GM19328 (cell line): ENCODE measurements at regions not wholly inside any gene's neighbourhood (a gene's known extent, or its start where the extent isn't known, plus 50 kb on each side); places are given as distances from the start of the nearest gene placed in this dataset.

Experiments
- ATAC-seq: cut with Tn5 transposase; IDR thresholded peaks from one replicate; pipeline ENCODE4 v1.9.1; 2021; ENCODE audit warnings: mild to moderate bottlenecking, moderate library complexity; ENCODE audit not compliant: unreplicated experiment

DNA sequence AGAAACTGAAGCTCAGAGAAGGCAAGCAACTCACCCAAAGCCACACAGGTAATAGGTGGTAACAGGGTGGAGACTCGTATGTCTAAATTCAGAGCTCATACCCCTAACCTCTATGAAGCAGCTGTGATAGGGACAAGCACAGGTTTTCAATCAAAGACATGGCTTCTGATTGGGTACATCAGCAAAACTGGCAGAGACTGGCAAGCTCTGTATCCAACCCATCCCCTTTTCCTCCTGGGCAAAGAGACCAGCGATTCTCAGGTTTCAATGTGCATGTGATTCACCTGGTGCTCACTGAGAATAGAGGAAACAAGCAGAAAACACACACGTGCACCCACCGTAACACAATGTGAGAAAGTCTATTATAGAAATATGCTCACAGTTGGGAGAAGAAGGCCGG, 153.0 kb downstream of the SMIM20 start:
- no peak for ATAC-seq

DNA sequence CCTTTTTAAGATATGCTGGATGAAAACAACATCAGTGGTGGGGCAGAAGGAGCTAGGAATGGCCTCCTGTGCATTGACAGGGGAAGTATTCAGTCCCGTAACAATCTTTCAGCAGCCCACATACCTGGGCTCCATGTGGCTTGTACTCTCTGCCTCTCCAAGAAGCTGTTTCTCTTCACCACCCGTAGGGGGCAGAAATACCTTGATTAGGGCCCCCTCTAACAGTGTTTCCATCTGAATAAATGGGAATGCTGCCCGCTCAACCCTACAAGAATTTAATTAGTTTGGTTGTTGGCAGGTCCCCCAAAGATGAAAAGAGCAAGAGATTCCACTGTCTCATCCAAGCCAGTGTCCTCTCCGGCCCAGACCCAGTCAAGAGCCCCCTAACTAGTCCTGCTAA, 155.2 kb downstream of the SMIM20 start:
- no peak for ATAC-seq

DNA sequence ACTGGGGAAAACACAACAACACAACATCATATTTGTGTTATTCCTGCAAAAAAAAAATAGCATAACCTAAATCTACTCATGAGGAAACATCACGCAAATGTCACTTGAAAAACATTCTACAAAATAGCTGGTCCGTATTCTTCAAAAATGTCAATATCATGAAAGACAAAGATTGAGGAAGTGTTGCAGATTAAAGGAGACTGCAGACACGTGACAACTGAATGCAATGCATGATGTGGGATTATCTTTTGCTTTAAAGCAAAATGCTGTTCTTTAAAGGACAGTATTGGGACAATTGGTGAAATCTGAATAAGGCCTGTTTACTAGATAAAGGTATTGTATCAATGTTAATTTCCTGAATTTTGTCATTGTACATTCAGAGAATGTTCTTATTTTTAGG, 157.7 kb downstream of the SMIM20 start:
- ATAC-seq = no peak

DNA sequence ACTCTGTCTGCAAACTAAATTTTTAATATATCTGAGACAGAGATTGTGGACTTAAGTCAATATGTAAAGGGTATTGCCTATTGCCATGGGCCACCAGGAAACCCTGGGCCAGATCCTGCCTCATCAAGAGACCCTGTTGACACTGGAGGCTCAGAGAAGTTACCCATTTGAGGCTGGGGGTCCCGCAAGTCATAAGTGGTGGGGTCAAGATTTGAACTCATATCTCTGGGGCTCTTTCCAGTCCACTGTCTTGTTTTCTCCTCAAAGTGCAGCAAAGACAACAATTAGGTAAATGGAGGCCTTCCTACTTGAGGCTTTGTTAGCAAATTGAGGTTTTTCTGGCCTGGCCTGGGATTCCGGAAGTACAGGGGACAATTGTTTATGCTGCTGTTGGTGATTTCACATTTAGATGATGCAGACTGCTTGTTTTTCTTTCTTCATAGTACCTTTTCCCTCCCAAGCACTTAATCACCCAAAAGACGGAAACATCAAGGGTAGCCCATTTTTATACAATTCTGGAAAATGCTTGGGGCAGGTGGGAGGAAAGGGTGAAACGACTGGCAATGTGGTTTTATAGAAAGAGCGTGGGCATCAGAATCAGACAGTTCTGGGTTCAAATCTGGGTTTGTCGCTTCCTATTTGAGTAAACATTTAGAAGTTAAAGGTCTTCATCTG, 160.0 kb downstream of the SMIM20 start:
- ATAC-seq = no peak

DNA sequence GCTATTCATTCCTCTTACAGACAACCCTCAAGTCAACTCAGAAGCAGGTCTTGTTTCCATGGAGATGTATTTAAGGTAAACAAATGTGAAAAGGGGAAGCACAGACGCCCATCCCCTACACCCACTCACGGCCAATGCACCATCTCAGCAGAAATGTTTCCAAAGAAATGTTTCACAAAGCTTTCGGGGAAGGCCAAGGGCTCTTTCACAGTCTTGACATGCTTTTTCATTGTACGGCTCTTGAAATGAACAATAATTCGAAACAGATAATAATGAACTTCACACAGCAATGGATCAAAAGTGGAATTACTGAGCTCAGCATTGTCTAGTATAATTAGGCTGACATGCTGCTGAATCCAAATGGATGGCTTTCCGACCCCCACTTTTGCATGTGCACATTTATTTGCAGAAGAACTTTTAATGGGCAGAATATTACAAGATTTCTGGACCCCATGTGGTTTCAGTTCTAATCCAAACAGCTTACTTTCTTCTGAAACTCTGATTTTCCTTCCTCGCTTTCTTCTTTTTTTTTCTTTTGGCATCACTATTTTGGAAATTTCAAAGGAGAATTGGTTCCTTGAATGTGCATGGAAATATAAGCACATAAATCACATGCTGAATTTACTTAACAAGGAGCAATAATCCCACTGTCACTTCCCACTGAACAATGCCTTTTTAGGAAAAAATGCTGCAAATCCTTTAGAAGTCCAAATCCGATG, 160.9 kb downstream of the SMIM20 start:
- ATAC-seq = peak; percentile 62

DNA sequence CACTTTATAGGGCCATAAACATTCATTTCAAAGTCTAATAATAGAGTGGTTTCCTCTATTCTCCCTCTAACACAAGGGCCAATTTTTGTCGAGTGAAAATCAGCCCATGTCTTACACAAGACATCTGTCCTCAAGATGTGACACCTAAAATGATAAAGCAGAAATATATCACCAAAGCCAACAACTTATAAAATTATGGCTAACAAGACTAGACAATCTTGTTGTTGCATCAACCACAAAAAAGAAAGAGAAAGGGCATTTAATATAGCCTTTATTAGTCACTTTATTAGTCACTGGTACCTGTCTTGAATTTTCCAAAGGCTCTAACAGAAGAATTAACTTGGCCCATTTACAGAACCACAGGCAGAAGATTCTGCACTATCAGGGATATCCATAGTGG, 161.6 kb downstream of the SMIM20 start:
- no peak for ATAC-seq

DNA sequence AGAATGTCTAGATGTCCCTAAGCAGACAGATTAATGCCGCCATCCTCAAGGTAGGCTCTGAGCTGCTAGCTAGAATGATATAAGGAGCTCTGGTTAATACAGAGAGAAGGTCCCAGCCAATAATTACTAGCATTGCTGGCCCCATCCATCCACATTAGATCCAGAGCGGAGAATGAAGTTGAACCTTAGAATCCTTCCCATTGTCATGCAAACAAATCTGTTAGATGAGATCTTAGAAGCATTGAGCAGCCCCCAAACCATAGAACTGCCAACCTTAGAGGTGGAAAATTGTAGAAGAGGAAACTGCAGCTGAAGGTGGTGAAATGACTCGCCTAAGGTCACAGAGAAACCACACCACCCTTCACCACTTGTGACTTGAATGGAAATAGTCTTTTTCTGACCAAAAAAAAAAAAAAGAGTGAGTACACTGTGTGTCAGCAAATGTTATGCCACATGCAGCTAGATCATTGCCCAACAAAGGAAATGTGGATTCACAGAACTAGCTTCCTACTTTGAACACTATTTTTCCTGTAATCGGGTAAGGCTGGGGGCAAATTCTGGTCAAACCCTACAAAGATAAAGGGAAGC, 162.1 kb downstream of the SMIM20 start:
- peak; percentile 86 for ATAC-seq

DNA sequence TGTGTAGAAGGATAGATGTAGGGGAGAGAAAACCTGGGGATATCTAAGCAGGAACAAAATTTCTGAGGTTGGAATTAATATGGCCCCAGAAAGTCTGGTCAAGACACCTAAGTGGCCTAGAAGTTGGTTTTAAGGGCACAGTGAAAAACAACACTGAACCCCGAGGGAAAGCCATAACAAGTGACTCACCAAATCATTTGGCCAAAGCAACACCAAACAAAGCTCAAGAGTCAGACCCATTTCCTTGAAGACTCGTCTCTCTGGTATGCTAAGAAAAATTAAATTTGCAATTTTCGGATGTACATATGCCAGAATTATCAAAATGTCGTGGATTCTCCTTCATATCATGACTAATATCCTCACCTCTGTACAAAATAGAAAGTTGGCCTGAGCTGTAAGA, 162.9 kb downstream of the SMIM20 start:
- no peak for ATAC-seq

DNA sequence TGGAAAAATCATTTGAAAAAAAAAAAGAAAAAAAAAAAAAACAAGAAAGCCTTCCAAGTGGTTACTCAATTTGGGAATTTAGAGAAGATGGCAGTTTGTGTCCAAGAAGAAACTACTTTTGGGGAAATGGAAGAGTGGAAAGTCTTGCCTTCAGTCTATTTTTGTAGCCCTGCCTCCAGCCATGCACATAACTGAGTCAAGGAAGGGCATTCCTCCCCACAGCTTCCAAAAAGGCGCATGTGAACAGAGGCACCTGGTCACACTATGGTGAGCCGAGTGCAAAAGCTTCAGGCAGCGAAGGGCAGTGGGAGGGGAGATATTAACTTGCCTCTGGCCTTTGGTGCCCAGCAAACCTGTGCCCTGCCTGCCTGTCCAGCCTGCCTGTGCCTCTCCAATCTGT, 163.7 kb downstream of the SMIM20 start:
- no peak for ATAC-seq

DNA sequence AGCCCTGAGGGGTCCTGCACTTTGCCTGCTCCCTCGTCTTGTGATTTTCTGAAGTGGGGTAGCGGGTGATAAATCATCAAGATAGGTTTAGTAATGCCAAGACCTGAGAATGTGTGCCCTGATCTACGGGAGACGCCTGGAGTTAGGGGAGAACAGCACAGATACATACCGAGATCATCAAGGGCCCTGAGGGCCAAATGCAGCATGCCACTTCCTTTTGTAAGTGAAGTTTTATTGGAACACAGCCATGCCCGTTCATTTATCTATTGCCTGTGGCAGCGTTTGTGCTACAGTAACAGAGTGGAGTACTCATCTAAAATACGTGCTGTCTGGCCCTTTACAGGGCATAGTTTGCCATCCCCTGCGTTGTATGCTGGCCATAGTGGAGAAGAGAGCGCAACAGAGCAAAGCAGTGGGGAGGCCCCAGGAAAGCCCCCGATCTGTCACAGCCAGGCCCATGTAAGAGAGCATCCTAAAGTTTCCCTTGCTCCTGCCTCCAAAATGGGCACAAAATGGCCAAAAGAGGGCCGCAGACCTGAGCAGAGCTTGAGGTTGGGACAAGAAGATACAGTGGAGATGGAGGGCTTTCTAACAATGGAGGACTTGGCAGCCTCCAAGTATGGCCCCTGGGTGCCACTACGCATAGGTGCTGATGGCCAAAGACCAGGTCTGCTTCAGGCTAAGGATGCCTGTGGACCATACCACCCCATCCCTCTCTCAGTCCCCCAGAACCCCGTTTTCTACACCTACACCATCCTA, 167.0 kb downstream of the SMIM20 start:
- ATAC-seq = no peak

DNA sequence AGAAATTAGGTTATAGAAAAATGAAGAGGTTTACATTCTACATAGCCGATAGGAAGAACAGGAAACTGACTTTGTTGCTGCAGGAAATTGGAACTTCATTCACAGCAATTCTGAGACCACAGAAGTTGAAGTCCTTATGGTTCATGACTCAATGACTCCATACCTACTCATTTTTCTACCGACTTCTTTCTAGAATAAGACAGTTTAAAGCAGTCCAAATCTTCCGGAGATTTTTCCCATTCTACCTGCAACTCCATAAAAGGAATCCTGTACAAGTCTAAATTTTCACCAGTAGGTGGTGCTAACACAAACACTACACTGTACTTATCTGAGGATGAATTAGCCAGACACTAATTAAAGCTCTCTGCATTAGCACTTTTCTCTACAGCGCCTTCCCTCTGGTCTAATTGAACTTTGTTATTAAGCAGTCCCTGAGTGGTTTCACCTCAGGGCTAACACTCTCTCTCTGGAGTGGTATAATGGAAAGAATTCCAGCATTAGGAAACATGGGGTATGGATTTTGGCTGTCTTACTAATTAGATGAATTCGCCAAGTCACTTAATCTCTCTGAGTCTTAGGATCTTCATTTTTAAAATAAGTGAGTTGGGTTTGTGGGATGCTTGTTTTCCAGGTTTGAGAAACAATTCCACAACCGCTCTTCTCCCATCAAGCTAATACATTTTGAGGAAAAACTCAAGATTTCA, 167.9 kb downstream of the SMIM20 start:
- no peak for ATAC-seq

DNA sequence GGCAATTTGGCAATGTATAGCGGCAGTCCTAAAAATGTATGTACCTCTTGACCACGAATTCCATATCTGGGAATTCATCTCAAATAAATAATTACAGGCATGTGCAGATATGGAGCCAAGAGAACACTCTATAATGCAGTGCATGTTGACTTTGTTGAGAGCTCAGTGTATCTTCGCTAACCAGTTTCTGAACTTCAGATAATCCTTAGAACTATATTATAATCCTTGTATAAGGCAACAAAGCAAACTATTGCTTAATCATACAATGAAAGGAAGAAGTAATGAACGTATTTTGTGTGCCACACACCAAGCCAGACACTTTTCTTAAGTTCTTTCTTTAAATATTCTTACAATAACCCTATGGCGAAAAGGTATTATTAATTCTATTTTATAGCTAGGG, 168.5 kb downstream of the SMIM20 start:
- no peak for ATAC-seq

DNA sequence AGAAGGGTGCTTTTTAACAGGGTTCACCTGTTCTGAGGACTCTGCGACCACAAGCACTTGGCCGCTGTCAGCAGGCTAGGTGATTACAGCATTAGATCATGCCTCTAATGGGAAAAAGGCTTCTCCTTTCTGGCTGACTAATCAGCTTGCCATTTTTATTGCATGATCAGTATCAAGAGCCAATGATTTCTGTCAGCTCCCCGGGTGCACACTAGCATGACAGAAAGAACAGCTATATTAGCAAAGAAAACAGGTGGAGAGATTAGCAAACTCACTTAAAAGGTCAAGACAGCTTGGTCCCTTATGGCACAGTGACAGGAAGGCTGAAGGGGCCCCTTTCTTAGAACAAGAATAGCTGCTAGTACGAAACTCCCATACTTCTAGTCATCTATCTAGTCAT, 170.0 kb downstream of the SMIM20 start:
- peak; percentile 63 for ATAC-seq

DNA sequence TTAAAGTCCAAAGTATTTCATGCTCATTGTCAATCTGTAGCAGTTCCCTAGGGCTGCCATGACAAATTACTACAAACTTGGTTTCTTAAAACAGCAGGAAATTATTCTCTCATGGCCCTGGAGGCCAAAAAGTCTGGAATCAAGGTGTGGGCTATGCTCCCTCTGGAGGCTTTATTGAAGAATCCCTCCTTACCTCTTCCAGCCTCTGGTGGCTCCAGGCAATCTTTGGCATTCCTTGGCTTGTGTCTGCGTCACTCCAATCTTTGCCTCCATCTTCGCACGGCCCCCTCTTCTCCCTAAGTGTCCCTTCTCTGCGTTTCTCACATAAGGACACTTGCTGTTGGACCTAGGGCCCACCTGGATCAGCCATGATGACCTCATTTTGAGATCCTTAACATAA, 170.4 kb downstream of the SMIM20 start:
- ATAC-seq = no peak

DNA sequence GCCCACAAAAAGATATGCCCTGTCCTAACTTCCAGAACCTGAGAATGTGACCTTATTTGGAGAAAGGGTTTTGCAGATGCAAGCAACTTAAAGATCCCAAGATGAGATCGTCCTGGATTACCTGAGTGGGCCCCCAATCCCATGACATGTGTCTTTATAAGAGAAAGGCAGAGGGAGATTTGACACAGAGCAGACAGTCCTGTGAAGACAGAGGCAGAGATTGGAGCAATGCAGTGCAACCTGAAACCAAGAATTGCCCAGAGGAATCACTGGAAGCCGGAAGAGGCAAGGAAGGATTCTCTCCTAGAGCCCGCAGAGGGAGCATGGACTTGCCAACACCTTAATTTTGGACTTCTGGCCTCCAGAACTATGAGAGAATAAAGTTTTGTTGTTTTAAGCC, 171.5 kb downstream of the SMIM20 start:
- ATAC-seq = no peak

DNA sequence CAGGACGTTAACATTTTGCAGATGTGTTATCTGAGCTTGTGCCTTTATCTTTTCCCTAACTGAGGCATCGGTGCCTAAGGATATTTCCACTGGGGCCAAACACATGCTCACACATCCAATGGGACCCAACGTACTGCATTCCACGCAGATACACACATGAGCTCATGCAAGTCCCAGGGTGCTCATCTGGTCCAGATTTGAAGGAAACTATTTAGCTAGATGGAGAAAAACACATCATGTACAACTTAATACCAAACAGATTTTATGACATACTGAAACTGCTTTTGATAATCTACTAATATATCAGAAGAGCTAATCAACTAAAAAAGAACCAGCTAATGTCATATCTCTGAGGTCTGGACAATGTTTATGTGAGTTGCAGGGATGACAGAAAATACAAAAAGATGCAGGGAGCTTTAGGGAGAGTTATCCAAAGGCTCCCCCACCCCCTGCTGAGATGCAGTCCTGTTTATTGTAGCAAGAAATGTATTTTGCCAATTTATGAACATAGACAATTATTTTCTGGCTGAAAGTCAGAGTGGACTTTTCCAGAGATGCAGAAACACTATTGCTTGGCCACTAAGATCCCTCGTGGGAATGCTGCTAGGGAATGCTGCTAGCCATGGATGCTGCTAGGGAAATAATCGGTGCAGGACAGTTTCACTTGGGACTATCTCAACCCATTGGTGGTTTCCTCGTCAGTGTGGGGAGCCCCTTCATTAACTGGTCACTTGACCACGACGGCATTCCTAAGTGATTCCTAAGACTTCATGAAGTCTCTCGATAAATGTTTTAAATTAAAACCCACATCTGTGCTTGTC, 172.8 kb downstream of the SMIM20 start:
- ATAC-seq = no peak

DNA sequence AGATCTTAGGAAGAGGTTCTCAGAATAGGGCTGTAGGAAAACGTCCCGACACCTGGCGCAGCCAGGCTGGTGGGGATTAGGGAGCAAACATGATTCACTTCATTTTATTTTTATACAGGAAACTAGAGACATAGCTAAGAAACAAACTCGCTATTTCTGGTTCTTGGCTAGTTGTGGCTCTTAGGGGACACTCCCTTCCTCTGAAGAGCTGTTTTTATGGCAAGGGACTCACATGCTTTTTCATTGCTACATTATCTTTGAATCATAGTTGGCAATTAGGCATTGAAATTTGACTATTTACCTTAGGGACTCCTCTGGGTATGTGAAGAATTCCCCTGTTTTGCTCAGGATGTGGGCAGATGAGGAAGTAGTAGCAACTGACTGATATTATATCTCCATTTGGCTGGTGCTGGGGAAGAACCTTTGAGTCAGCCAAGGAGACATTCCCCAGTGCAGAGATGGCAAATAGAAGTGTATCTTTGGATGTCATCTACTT, 174.5 kb downstream of the SMIM20 start:
- ATAC-seq = peak; percentile 46

DNA sequence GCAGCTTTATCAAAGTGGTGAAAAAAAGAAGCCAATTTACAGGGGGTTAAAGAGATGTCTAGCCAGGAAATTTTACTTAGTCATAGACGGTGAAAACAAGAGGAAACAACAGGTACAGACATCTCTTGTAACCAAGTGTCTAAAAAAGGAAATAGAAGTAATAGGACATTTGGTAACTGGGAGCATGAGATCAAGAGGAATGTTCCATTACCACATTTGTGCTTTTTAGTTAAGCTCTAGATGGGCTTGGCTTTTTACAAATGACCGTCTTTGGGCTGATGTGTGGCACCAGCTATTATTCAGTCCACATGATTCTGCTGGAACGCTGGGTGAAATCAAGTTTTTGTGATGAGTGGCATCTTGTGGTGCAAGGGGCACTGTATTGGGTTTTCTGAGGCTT, 179.5 kb downstream of the SMIM20 start:
- no peak for ATAC-seq

DNA sequence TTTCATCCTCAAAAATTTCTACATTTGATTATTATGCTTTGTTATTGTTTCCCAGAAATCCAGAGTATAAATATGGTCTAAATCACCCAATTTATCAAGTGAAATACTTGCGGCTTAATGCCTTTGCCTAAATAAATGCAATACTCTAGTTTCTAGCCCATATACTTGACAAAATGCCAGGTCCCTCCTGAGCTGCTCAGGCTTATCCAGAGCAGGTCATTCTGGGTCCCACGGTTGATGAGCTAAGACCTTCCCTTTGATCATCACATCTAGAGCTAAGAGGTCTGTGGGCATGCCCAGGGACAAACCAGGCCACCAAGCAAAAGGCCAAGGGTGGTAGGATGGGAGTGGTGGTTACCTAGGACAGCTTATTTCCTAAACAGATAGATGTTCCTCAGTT, 180.1 kb downstream of the SMIM20 start:
- no peak for ATAC-seq

DNA sequence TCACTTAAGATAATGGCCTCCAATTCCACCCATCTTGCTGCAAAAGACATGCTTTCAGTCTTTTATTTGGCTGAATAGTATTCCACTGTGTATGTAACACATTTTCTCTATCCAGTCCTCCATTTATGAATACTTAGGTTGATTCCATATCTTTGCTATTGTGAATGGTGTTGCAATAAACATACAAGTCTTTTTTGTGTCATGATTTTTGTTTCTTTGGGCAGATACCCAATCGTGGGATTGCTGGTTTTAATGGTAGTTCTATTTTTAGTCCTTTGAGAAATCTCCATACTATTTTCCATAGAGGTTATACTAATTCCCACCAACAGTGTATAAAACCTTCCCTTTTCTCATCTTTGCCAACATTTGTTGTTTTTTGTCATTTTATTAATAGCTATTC, 180.9 kb downstream of the SMIM20 start:
- ATAC-seq = no peak
